Choroid plexus epithelial cell (primary cell): ENCODE measurements at regions not wholly inside any gene's neighbourhood (a gene's known extent, or its start where the extent isn't known, plus 50 kb on each side); places are given as distances from the start of the nearest gene placed in this dataset.

Experiments
- DNase-seq: peaks from one replicate; pipeline ENCODE4 v3.0.0-alpha.2; 2010; ENCODE audit warnings: low read depth
- H3K4me3 ChIP-seq: 2 replicates; pipeline ENCODE4 v1.5.1; 2011; ENCODE audit warnings: low read depth, mild to moderate bottlenecking, control low read depth, low read length, moderate library complexity
- CTCF ChIP-seq: conservative IDR thresholded peaks from 2 replicates; pipeline ENCODE4 v1.5.1; 2011; ENCODE audit warnings: low read depth, mild to moderate bottlenecking, control low read depth, inconsistent platforms, low read length, moderate library complexity

- TF ChIP-seq CTCF: no peak
- H3K4me3 ChIP-seq: no peak overlapping the region
- DNase-seq: no peak
These were observed 333.9 kb upstream of the PFKP start for GRCh38 chr10:2733278-2733963.

GRCh38 chr10:2731940-2732339, 335.4 kb upstream of the PFKP start:
- H3K4me3 ChIP-seq: no peak overlapping the region
- DNase-seq: no peak
- no peak for TF ChIP-seq CTCF

GRCh38 chr10:2729197-2729596, 338.2 kb upstream of the PFKP start:
- no peak for TF ChIP-seq CTCF
- no peak for DNase-seq
- no peak overlapping the region for H3K4me3 ChIP-seq

GRCh38 chr10:2728087-2728486, 339.3 kb upstream of the PFKP start:
- TF ChIP-seq CTCF: no peak
- DNase-seq: no peak
- no peak overlapping the region for H3K4me3 ChIP-seq

- DNase-seq: no peak
- TF ChIP-seq CTCF: no peak
- H3K4me3 ChIP-seq: no peak overlapping the region
These were observed 350.8 kb upstream of the PFKP start for GRCh38 chr10:2716596-2716995.

- no peak overlapping the region for H3K4me3 ChIP-seq
- no peak for DNase-seq
- no peak for TF ChIP-seq CTCF
These were observed 352.8 kb upstream of the PFKP start for GRCh38 chr10:2714597-2714996.

GRCh38 chr10:2703953-2704352, 363.4 kb upstream of the PFKP start:
- no peak for DNase-seq
- no peak for TF ChIP-seq CTCF
- no peak overlapping the region for H3K4me3 ChIP-seq
